Tibial nerve (tissue), 4 donors: ENCODE measurements at regions not wholly inside any gene's neighbourhood (a gene's known extent, or its start where the extent isn't known, plus 50 kb on each side); places are given as distances from the start of the nearest gene placed in this dataset.
A peak's percentile ranks its signal among the peaks of the same experiment; 100 is the strongest.

Experiments
- DNase-seq, 2 donors: peaks; one replicate each; pipeline ENCODE4 v3.0.0-alpha.2; 2019; ENCODE audit warnings: low spot score in 2 of 2
- H3K27ac ChIP-seq, 4 donors: fragments of 200-600 bp; sonication (generic) in 3 of 4; one replicate each; pipeline ENCODE4 v1.5.1; 2017 to 2019; ENCODE audit warnings: mild to moderate bottlenecking in 1 of 4
- H3K27me3 ChIP-seq, 2 donors: fragments of 200-600 bp; sonication (generic) in 1 of 2; one replicate each; pipeline versions ENCODE4 v1.5.1 to v1.6.0; 2017 to 2019
- H3K36me3 ChIP-seq, 3 donors: fragments of 200-600 bp; sonication (generic); one replicate each; pipeline ENCODE4 v1.5.1; 2018 to 2019
- H3K4me1 ChIP-seq, 4 donors: fragments of 200-600 bp; sonication (generic) in 3 of 4; one replicate each; pipeline ENCODE4 v1.5.1; 2017 to 2019
- H3K4me3 ChIP-seq, 4 donors: fragments of 200-600 bp; sonication (generic) in 3 of 4; one replicate each; pipeline ENCODE4 v1.5.1; 2017 to 2019; ENCODE audit warnings: mild to moderate bottlenecking in 1 of 4, moderate library complexity in 1 of 4
- H3K9me3 ChIP-seq, 4 donors: fragments of 200-600 bp; sonication (generic) in 3 of 4; one replicate each; pipeline ENCODE4 v1.5.1; 2017 to 2019
- CTCF ChIP-seq, 5 experiments: fragments of 200-600 bp in 3 of 5; fragments of 450-650 bp in 2 of 5; sonication (generic) in 3 of 5; IDR thresholded peaks; one replicate each; pipeline ENCODE4 v1.5.1; 2016 to 2019; ENCODE audit warnings: antibody characterized with exemption in 5 of 5, mild to moderate bottlenecking in 3 of 5, moderate library complexity in 2 of 5
- EP300 ChIP-seq, 2 donors: sonication (generic); formaldehyde crosslinking; IDR thresholded peaks; one replicate each; pipeline ENCODE4 v1.6.1; 2017; ENCODE audit warnings: antibody characterized with exemption in 2 of 2, mild to moderate bottlenecking in 1 of 2
- POLR2A ChIP-seq, 2 donors: fragments of 450-650 bp; IDR thresholded peaks; one replicate each; pipeline ENCODE4 v1.6.1; 2017; ENCODE audit warnings: antibody characterized with exemption in 2 of 2, mild to moderate bottlenecking in 2 of 2, moderate library complexity in 2 of 2
- WGBS, 2 donors: methylation state at CpG; one replicate each; pipeline ENCODE4 v1.1.5; 2018; 5-methylcytosine and 5-hydroxymethylcytosine counted together

GRCh38 chr13:50524560-50524959 lies 318.9 kb downstream of the DLEU7 start:
- peaks cover 0 to 56% (median 29%) of the 10 kb centered on the region in 4 donors for H3K4me1 ChIP-seq

GRCh38 chr13:50526661-50527071 lies 316.8 kb downstream of the DLEU7 start:
- H3K4me1 ChIP-seq, result peaks cover 0 to 54% (median 35%) of the 10 kb centered on the region in 4 donors
- H3K27me3 ChIP-seq, result no peaks in the 10 kb centered on the region
- no peaks in the 10 kb centered on the region for H3K36me3 ChIP-seq
- no peak for TF ChIP-seq CTCF (IDR thresholded peaks at IDR 0.05)
- no peak for TF ChIP-seq EP300 (IDR thresholded peaks at IDR 0.05)
- no peak for TF ChIP-seq POLR2A (IDR thresholded peaks at IDR 0.05)
- H3K4me3 ChIP-seq, result no peak overlapping the region
- no peak for DNase-seq
- 55 to 59% methylated on average over 7 of the region's 7 CpGs for WGBS, 2 donors
- H3K9me3 ChIP-seq, result no peaks in the 10 kb centered on the region
- peak overlapping the region in 1 of 4 donors; percentile 52 for H3K27ac ChIP-seq

More at GRCh38 chr13:50524560-50524959, 318.9 kb downstream of the DLEU7 start:
- Histone ChIP-seq H3K27ac (no peak overlapping the region), H3K4me3 (no peak overlapping the region), H3K27me3 (no peaks in the 10 kb centered on the region), H3K36me3 (no peaks in the 10 kb centered on the region), H3K9me3 (no peaks in the 10 kb centered on the region)
- 95% methylated on average over 4 of the region's 4 CpGs for WGBS, 2 donors
- TF ChIP-seq CTCF (IDR thresholded peaks at IDR 0.05) (no peak), POLR2A (IDR thresholded peaks at IDR 0.05) (no peak)
- no peak for DNase-seq

- peaks cover 0 to 51% (median 33%) of the 10 kb centered on the region in 4 donors for H3K4me1 ChIP-seq
- no peak for TF ChIP-seq CTCF (IDR thresholded peaks at IDR 0.05)
- TF ChIP-seq EP300 (IDR thresholded peaks at IDR 0.05), result no peak
- TF ChIP-seq POLR2A (IDR thresholded peaks at IDR 0.05), result no peak
- no peaks in the 10 kb centered on the region for H3K36me3 ChIP-seq
- H3K4me3 ChIP-seq, result no peak overlapping the region
- 48 to 55% methylated on average over 9 of the region's 9 CpGs for WGBS, 2 donors
- DNase-seq, result no peak
- H3K27ac ChIP-seq, result peak overlapping the region in 1 of 4 donors; percentile 52
- H3K27me3 ChIP-seq, result no peaks in the 10 kb centered on the region
- no peaks in the 10 kb centered on the region for H3K9me3 ChIP-seq
Observed at GRCh38 chr13:50527188-50527587, 316.3 kb downstream of the DLEU7 start.

GRCh38 chr13:50527612-50528509 lies 315.6 kb downstream of the DLEU7 start:
- H3K4me1 ChIP-seq, result peaks cover 0 to 44% (median 32%) of the 10 kb centered on the region in 4 donors
- H3K27ac ChIP-seq, result peak overlapping the region in 2 of 4 donors; percentile 74 to 87
- 66 to 74% methylated on average over 9 of the region's 9 CpGs for WGBS, 2 donors
- H3K27me3 ChIP-seq, result no peaks in the 10 kb centered on the region
- H3K36me3 ChIP-seq, result no peaks in the 10 kb centered on the region
- no peaks in the 10 kb centered on the region for H3K9me3 ChIP-seq
- no peak for DNase-seq
- H3K4me3 ChIP-seq, result no peak overlapping the region
- no peak for TF ChIP-seq CTCF (IDR thresholded peaks at IDR 0.05)
- TF ChIP-seq EP300 (IDR thresholded peaks at IDR 0.05), result no peak
- no peak for TF ChIP-seq POLR2A (IDR thresholded peaks at IDR 0.05)
